Parathyroid adenoma (tissue), 2 donors: ENCODE measurements at regions not wholly inside any gene's neighbourhood (a gene's known extent, or its start where the extent isn't known, plus 50 kb on each side); places are given as distances from the start of the nearest gene placed in this dataset.

ENCODE experiments used
- H2AFZ ChIP-seq: fragments of 300-600 bp; sonication (generic); one replicate; pipeline ENCODE4 v1.7.0; 2017; ENCODE audit warnings: antibody characterized with exemption, mild to moderate bottlenecking
- H3K27ac ChIP-seq: fragments of 300-600 bp; sonication (generic); one replicate; pipeline ENCODE4 v1.7.0; 2017
- H3K27me3 ChIP-seq: fragments of 300-600 bp; sonication (generic); one replicate; pipeline ENCODE4 v1.7.0; 2017; ENCODE audit warnings: low read length; ENCODE audit not compliant: control insufficient read depth, insufficient read depth
- H3K36me3 ChIP-seq: fragments of 300-600 bp; sonication (generic); one replicate; pipeline ENCODE4 v1.7.0; 2017; ENCODE audit warnings: low read length; ENCODE audit not compliant: control insufficient read depth, insufficient read depth
- H3K4me1 ChIP-seq: fragments of 300-600 bp; sonication (generic); one replicate; pipeline ENCODE4 v1.7.0; 2017; ENCODE audit warnings: control low read depth
- H3K4me2 ChIP-seq: fragments of 300-600 bp; sonication (generic); one replicate; pipeline ENCODE4 v1.7.0; 2017; ENCODE audit warnings: low read length
- H3K4me3 ChIP-seq: fragments of 300-600 bp; sonication (generic); one replicate; pipeline ENCODE4 v1.7.0; 2017; ENCODE audit warnings: low read depth, low read length
- H3K79me2 ChIP-seq: fragments of 300-600 bp; sonication (generic); one replicate; pipeline ENCODE4 v1.7.0; 2017; ENCODE audit warnings: control low read depth
- H3K9ac ChIP-seq: fragments of 300-600 bp; sonication (generic); one replicate; pipeline ENCODE4 v1.7.0; 2017; ENCODE audit warnings: mild to moderate bottlenecking
- H3K9me3 ChIP-seq: fragments of 300-600 bp; sonication (generic); one replicate; pipeline ENCODE4 v1.7.0; 2017; ENCODE audit warnings: low read length; ENCODE audit not compliant: control insufficient read depth
- CTCF ChIP-seq: fragments of 300-600 bp; sonication (generic); IDR thresholded peaks from one replicate; pipeline ENCODE4 v1.7.0; 2017; ENCODE audit warnings: antibody characterized with exemption, mild to moderate bottlenecking
- donor health status: primary hyperparathyroidism.

DNA sequence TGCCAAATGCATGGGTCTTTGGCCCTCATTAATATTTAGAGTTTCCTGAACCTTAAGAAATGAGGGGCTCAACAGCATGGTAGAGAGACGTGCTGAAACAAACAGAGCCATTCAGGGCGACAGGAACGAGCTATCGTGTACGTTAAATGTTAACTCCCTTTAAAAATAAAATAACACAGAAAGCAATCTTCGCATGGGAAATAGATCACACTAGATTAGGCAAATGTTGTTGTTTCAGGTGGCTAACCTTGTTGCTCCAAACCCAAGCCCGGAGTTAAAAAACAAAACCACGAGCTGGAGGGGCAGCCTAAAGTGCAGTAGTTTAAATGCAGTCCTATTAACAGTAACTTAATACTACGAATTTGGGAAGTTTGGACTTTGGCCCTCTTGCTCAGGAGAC lies 177.4 kb upstream of the TRIB2 start:
- H3K9me3 ChIP-seq = no peaks in the 10 kb centered on the region
- no peak overlapping the region for H2AFZ ChIP-seq
- peaks cover 17% of the 10 kb centered on the region for H3K4me1 ChIP-seq
- no peak for TF ChIP-seq CTCF
- no peak overlapping the region for H3K9ac ChIP-seq
- H3K36me3 ChIP-seq = no peaks in the 10 kb centered on the region
- H3K4me3 ChIP-seq = no peak overlapping the region
- H3K4me2 ChIP-seq = no peak overlapping the region
- H3K79me2 ChIP-seq = no peaks in the 10 kb centered on the region
- no peak overlapping the region for H3K27ac ChIP-seq
- H3K27me3 ChIP-seq = no peaks in the 10 kb centered on the region

DNA sequence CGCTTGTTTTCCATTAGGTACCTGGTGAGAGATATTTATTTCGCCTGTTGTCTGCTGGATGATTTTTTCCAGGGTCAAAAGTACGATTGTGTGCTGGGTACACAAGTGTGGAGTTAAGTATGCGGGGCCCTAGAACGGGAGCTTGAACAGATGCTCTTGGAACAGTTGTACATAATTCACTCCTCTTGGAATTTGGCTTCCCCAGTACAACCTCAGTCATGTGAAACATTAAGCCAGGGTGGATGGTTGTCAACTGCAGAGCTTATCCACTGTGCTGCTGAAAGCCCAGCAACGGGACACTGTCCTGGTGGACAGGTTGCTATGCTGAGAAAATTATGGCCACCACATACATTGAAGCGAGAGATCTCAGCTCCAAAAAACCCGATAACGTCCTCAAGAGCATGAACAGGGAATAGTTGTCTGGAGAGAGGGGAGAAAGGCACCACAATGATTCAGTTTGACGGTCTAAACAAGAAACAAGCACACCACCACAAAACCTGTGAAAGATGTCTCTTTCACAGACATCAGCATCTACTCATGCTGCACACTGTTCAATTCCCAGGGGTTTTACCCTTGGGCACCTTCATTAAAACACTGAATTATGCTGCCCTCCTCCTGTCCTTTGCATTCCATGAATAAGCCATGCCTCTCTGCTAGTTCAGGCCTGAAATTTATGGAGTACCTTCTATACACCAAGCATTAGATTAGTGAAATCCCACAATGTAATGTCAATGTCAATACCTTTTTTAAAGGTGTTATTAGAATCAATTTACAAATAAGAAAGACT lies 176.8 kb upstream of the TRIB2 start:
- no peak for TF ChIP-seq CTCF
- no peaks in the 10 kb centered on the region for H3K36me3 ChIP-seq
- H3K79me2 ChIP-seq = no peaks in the 10 kb centered on the region
- peaks cover 23% of the 10 kb centered on the region for H3K4me1 ChIP-seq
- H3K4me2 ChIP-seq = no peak overlapping the region
- H3K9me3 ChIP-seq = no peaks in the 10 kb centered on the region
- H3K9ac ChIP-seq = no peak overlapping the region
- peak overlapping the region; percentile 40 for H2AFZ ChIP-seq
- H3K4me3 ChIP-seq = no peak overlapping the region
- no peak overlapping the region for H3K27ac ChIP-seq
- H3K27me3 ChIP-seq = no peaks in the 10 kb centered on the region

GRCh38 chr2:12543076-12543977 lies 173.4 kb upstream of the TRIB2 start:
- TF ChIP-seq CTCF = no peak
- Histone ChIP-seq H3K4me1 (peaks cover 50% of the 10 kb centered on the region), H3K4me2 (peak overlapping the region; percentile 69), H3K36me3 (no peaks in the 10 kb centered on the region), H3K9me3 (no peaks in the 10 kb centered on the region), H3K9ac (no peak overlapping the region), H2AFZ (peak overlapping the region; percentile 59), H3K27ac (peak overlapping the region; percentile 95), H3K4me3 (peak overlapping the region; percentile 51), H3K79me2 (no peaks in the 10 kb centered on the region), H3K27me3 (no peaks in the 10 kb centered on the region)

- Histone ChIP-seq H3K4me2 (peak overlapping the region; percentile 69), H3K4me3 (peak overlapping the region; percentile 51), H3K36me3 (no peaks in the 10 kb centered on the region), H3K9ac (no peak overlapping the region), H3K27ac (peak overlapping the region; percentile 95), H3K9me3 (no peaks in the 10 kb centered on the region), H3K79me2 (no peaks in the 10 kb centered on the region), H3K27me3 (no peaks in the 10 kb centered on the region), H2AFZ (peak overlapping the region; percentile 59), H3K4me1 (peaks cover 50% of the 10 kb centered on the region)
- TF ChIP-seq CTCF = no peak
Observed at GRCh38 chr2:12543978-12544558, 172.7 kb upstream of the TRIB2 start.
